ENCODE measurements at regions not wholly inside any gene's neighbourhood (a gene's known extent, or its start where the extent isn't known, plus 50 kb on each side); places are given as distances from the start of the nearest gene placed in this dataset.

- TF ChIP-seq RAD21 (IDR thresholded peaks at IDR 0.05; ENCODE audit: low read depth) (no peak), TCF12 (IDR thresholded peaks at IDR 0.05; ENCODE audit: low read depth) (no peak), USF1 (IDR thresholded peaks at IDR 0.05) (no peak), TAF1 (IDR thresholded peaks at IDR 0.05; ENCODE audit: low read depth) (no peak), REST (IDR thresholded peaks at IDR 0.05; ENCODE audit: low read depth) (no peak)
Measured at GRCh38 chr4:117654079-117654478, 380.2 kb upstream of the NDST3 start.
